ENCODE measurements at regions not wholly inside any gene's neighbourhood (a gene's known extent, or its start where the extent isn't known, plus 50 kb on each side); places are given as distances from the start of the nearest gene placed in this dataset.

- TF ChIP-seq CTCF (IDR thresholded peaks at IDR 0.05; ENCODE audit: low read depth, low read length, poor library complexity, severe bottlenecking) = no peak
- no peak for TF ChIP-seq EZH2phosphoT487 (IDR thresholded peaks at IDR 0.05; ENCODE audit: borderline replicate concordance, low read length)
Measured at GRCh38 chr12:74337951-74338350, 199.7 kb upstream of the ATXN7L3B start.

All from DOHH2 (cell line).